NCI-H2196 treated with DMSO at 0.1 percent for 48 hours (cell line): ENCODE measurements at regions not wholly inside any gene's neighbourhood (a gene's known extent, or its start where the extent isn't known, plus 50 kb on each side); places are given as distances from the start of the nearest gene placed in this dataset.
"Not testable (repeated sequence)": the region's sequence is repeated elsewhere in the genome, so short reads cannot be mapped to it uniquely, and the experiment has no call there.

Source experiments
- DNase-seq: peaks from one replicate; lab custom pipeline; 2025; ENCODE audit not compliant: unreplicated experiment; lab: John Stamatoyannopoulos, UW

DNA sequence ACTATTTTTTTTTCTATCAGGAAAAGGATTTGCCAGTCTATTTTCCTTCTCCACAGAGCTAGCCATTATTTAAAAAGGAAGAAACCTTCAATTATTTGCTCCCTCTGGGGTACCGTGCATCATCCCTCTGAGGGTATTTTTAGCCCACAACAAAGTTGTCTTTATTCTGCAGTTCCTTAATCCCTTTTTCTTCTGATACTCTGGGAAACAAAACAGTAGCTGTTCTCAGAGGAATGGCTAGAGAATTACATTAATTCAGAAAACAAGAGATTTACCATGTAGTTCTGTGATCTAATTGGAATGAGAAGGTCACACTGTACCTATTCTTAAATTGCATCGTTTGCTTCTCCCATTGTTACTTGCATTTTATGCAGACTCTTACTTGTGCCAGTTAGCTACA is 1056.7 kb downstream of the STIM2 start:
- DNase-seq: no peak

DNA sequence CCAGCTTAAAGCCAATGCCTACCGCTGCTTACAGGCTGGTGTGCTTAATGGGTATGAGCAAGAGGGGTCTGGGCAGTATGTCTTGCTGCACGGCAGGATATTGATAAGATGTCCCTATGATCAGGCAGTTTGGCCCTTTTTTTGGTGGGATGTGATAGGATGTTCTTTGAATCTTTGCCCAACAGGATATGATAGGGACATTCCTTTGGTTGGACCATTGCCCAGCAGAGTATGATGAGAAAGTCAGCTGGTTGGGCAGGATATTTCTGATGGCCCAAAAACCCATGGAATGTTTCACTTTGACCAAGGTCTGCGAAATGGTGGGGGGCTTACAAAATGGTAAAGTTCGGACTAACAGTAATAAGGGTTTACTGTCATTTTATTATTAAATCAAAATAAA is 1060.6 kb downstream of the STIM2 start:
- no peak for DNase-seq

DNA sequence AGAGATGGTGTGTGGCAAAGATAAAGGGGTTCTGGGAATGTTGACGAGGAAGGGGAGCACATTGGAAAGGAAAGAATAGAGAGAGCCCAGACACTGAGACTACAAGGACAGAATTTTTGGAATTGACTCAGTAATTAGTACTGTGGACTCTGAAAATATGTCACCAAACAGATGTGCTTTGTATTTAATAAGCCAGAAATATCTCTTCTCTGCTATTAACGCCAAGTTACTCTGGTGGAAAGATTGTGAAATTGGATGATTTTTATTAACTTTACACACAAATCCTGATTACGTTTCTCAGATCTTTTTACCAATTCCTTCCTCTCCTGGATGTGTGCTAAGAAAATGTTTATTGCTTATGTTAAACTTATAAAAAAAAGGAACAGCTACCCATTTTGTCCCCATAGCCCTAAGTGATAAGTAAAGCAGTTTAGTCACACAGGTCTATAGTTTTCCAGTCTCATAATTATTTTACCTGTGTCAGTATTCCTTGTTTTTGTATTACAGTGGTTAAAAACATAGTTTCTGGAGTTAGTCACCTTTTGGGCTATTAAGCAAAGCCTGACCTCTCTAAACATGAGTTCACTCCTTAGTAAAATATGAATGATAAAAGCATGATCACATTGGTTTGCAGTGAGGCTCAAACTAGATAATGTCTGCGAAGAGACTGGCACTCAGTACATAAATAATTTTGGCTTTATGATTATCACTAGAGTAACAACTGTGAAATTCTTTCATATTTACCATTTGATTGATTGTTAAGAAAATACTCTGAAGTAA is 1068.3 kb downstream of the STIM2 start:
- no peak for DNase-seq

DNA sequence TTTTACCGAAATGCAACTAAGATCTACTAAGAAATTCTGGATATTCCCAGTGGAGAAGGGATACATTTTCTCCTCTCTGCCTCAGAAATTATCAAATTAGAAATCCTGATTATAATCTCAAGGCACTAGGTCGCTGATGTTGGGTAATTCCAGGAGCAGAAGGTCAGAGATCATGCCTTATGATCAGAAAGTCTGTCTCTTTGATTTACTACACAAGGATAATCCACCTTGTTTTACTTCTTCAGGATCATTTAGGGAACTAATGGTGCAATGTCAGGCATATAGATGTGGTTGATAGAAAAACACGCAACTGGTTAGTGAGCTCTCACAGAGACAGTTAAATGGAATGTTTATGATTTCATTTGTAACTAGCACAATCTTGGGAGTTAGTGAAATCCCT is 1069.7 kb downstream of the STIM2 start:
- DNase-seq: no peak

DNA sequence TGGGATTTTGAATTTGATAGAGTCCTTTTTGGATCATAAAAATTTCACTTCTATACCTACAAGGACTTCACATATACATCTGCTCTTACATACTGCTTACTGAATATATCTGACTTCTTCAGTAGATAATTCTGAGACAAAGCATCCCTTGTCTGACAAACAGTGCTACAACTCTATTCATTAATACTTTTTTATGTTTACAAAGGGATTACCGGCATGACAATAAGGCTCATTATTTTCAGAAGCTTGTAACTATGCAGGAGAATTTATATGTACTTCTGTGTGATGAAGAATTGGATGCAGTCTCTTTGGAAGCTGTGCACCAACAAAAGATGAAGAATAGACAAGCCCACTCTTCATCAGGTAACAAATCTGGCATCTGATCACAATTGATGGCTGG is 1070.3 kb downstream of the STIM2 start:
- DNase-seq: no peak

DNA sequence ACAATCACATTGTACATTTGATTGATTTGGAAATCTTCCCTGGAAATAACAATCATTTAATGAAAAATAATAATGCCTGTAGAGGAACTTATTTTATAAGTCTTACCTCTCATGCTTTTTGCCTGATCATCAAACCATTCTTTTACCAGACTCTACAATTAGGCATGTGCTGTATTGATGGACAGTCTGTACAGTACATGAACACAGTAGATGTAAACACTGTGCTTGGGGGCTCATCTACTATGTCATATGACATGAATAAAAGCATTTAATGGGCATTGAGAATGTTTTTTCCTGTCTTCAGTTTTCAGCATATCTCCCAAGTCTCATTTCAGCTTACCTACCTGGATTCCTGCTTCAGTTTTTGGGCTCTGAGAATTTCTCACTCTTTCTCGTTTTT is 1070.9 kb downstream of the STIM2 start:
- no peak for DNase-seq

DNA sequence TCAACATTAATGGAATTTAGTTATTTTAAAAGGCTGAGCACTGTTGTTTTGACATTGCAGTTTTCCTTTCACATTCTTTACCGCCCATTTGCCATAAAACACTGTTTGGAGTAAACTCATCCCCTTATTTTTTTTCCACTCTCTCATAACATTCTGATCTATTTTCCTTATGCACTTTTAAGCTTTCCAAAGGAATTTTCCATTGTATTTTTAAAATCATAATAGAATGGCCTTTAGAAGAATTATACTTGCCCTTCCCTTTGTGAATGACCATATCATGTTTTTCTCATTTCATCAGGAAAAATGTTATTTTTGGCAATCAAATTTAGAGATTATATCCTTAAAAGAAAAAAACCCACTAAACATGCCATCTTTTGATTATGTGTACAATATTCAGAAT is 1074.2 kb downstream of the STIM2 start:
- no peak for DNase-seq

DNA sequence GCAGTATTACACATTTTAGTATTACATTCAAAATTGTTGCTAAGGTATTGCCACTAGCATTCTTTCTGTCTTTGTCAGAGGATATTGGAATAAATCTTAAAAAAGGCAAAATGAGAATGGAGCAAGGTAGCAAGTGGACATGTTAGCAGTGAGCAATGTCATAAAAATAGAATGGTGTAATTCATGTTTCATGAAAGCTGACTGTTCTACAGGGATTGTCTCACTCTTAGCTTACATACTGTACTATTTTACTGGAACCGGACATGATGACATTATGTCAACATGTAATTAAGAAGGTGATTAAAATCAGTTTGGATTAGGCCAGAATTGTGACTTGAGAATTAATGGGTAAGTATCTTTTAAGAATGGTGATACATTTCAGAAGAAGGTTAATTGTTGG is 1086.2 kb downstream of the STIM2 start:
- no peak for DNase-seq

DNA sequence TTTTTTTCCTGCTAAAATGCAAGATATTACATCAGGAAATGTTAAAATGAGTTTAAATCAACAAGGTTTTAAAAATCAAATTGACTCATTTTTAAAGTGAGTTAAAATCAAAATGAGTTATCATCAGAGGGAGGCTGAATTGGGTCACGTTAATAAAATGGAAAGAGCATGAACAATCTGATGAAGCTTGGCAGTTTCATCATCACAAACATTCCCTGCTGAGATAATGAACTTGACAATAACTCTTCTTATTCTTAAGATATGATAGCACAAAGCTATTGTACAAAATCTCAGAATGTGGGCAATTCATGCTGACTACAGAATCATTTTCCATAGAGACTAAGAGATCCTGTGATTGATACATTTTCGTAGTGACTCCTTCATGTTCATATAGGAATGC is 1086.7 kb downstream of the STIM2 start:
- DNase-seq: no peak

DNA sequence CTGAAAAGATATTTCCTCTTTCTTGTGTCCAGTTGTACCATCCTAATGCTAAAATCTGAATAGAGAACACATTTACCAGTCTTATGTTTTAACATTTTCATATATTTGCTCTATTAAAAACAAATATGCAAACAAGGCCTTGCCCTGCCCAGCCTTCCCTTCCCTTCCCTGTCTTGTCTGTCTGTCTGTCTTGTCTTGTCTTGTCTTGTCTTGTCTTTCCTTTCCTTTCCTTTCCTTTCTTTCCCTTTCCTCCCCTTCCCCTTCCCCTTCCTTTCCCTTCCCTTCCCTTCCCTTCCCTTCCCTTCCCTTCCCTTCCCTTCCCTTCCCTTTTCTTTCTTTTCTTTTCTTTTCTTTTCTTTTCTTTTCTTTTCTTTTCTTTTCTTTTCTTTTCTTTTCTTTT is 1103.5 kb downstream of the STIM2 start:
- DNase-seq: no peak

DNA sequence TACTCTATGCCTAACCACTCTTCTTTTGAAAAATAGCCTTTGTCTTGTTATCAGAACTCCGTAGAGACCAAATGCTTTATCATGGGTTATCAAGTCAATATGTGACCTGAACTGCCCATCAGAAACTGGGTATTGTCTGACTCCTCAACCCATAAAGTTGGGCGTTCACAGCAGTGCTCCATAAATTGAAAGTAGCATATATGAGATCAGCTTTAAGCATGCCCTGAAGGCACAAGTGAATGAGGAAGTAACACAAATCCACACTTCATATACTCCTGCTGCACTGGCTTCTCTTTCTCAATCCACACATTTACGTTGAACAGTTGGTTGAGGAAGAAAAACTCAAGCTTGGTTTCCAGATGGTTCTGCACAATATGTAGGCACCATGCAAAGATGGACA is 1106.0 kb downstream of the STIM2 start:
- DNase-seq: no peak

DNA sequence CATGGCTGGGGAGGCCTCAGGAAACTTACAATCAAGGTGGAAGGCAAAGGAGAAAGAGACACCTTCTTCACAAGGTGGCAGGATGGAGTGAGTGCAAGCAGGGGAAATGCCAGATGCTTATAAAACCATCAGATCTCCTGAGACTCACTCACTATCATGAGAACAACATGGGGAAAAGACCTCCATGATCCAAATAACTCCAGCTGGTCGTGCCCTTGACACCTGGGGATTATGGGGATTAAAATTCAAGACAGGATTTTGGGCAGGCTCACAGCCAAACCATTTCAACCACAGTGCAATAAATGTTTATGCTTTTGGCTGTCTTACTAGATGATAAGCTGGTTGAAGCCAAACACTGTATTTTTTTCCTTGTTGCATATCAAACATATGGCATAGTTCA is 1112.4 kb downstream of the STIM2 start:
- no peak for DNase-seq

DNA sequence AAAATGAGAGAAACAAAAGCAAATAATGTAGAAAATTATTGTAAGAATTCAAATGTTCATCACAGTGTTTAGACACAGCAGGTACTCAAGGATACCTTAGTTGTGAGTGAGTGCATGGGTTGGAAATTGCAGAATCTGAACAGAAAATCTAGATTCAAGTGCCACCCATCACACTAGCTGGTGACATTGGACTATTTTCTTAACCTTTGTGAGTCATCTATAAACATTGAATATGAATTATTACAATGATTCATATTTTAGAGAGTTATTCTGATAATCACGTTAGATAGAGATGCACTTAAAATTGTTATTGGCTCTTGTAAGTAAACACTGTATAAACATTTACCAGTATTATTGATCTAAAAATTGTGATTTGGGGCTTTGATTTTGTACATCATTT is 1113.1 kb downstream of the STIM2 start:
- no peak for DNase-seq

DNA sequence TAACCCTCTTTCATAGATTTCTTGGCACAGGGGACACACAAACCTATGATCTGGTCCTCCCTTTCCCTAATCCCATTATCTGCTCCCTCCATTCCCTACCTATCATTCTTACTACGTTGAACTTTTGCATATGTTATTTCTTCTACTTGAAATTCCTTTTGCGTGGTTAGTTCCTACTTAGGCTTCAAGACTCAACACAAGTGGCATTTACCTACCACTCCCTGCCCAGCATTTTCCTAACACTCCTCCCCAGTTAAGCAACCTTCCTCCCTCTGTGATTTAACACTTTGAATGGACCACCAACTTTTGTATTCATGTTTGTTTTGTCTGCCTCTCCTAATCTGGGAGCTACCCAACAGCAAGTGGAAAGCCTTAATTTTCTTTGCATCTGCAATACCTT is 1113.7 kb downstream of the STIM2 start:
- no peak for DNase-seq

DNA sequence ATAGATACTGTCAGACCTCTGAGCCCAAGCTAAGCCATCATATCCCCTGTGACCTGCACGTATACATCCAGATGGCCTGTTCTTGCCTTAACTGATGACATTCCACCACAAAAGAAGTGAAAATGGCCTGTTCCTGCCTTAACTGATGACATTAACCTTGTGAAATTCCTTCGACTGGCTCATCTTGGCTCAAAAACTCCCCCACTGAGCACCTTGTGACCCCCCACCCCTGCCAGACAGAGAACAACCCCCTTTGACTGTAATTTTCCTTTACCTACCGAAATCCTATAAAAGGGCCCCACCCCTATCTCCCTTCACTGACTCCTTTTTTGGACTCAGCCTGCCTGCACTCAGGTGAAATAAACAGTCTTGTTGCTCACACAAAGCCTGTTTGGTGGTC is 1114.2 kb downstream of the STIM2 start:
- DNase-seq: not testable (repeated sequence)

DNA sequence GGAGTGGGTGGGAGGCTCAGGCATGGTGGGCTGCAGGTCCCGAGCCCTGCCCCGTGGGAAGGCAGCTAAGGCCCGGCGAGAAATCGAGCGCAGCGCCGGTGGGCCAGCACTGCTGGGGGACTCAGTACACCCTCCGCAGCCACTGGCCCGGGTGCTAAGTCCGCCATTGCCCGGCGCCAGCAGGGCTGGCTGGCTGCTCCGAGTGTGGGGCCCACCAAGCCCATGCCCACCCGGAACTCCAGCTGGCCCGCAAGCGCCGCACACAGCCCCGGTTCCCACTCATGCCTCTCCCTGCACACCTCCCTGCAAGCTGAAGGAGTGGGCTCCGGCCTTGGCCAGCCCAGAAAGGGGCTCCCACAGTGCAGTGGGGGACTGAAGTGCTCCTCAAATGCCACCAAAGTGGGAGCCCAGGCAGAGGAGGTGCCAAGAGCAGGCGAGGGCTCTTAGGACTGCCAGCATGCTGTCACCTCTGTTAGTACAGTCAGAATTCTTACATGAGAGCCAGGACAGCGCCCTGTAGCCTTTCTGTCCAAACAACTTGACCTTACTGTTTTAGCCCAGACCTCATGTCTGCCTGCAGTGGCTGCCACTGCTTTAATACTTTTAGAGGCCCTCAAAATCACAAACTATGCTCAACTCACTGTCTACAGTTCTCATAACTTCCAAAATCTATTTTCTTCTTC is 1117.9 kb downstream of the STIM2 start:
- DNase-seq: not testable (repeated sequence)

DNA sequence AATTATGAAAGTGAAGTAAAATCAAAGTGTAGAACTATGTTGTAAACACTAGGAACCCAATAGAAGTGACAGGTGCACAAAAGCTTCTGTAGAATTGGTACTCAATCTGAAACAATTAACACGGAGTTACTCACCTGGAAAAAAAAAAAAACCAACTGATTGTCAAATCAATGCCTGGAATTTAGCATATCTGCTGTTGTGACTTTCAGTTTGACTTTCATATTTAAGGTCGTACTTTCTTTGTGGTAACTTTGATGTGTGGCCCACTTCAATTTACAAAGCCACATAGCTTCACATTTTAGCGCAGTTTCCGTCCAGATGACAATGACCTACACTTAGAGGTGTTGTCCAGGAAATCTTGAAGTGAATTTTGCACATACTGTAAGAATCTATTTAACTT is 1124.9 kb downstream of the STIM2 start:
- DNase-seq: no peak

DNA sequence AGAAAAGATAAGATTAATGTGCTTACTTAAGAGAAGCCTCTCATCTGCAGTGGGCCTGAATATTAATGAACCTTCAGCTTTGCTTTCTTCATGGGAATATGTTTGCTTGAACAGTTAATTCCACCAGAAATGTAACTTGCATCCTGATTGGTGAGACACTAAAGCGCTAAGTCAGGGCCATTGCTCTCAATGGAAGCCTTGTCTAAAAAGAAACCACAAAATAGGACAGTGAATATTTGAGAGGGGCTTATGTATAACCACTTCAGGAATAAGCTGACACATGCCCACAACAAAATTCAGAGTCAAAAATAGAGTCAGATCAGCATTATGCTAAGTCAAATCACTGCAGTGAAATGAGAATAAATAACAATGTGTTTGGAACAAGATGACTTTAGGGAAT is 1125.8 kb downstream of the STIM2 start:
- no peak for DNase-seq

DNA sequence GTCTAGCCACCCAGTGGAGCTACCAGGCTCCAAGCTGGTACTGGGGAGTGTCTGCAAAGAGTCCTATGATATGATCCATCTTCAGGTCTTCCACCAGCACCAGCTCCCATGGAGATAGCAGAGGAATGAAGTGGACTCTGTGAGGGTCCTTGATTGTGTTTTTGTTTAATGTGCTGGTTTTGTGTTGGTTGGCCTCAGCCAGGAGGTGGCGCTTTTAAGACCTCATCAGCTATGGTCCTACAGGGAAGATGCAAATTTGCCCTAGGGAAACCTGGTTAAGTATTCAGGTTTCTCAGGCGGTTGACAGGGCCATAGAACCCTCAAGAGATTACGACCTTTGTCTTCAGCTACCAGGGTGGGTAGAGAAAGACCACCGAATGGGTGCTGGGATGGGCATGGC is 1141.1 kb downstream of the STIM2 start:
- no peak for DNase-seq

DNA sequence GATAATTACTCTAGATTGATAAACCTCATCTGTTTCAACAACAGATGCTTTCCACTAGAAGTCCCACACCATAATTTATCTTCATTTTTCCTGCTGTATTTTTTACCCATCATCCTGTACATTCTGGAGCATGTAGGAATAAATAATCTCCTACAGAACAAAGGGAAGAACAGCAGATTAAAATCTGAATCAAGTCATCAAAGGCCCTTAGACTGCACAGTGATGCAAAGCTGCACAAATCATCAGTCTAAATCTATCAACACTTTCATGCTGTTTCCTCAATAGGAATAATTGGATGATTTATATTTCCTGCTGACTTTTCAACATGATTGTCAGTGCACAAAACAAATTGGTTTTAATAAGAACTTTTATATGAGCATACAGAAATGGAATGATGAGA is 1143.9 kb downstream of the STIM2 start:
- DNase-seq: no peak

DNA sequence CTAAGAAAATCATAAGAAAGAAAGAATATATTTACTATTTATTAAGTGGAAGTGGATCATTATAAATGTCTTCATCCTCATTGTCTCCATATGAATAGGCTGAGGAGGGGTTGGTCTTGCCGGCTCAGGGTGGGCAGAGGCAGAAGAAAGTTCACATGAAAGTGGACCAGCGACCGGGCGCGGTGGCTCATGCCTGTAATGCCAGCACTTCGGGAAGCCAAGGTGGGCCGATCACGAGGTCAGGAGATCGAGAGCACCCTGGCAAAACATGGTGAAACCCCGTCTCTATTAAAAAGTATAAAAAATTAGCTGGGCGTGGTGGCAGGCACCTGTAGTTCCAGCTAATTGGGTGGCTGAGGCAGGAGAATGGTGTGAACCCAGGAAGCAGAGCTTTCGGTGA is 1145.4 kb downstream of the STIM2 start:
- no peak for DNase-seq

DNA sequence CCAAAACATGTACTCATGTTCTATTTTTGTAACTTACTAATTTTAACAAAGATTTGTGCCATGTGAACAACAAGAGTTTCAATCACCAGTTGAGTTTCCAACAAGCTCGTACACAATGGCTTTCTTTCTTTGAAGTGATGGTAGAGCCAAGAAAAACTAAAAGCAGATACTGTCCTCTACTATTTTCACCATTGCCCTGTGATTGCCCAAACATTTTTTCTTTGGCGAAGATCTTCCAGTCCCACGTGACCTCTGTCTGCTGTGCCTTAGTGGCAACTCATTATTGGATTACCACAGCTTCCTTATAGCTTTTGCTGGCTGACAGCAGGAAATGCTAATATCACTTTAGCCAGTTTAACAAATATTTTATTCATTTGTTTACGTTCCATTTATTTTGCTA is 1147.1 kb downstream of the STIM2 start:
- no peak for DNase-seq

DNA sequence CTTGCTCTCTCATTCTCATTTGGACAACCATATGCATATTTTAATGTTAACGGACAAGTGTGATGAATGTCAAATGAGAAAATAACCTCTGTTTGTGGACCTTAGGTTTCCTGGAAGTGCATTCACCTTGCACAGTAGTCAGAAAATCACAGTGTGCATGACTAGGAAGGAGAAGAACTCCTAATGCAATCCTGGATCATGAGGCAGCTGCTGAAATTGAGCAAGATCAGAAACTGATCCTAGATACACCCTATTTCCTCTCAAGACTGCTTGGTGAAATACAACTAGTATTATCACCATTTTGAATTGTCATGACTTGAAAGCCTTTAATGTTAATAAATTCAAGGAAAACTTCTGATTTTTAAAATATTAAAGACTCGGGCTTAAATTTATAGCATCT is 1148.9 kb downstream of the STIM2 start:
- no peak for DNase-seq
